Activated CD8-positive, alpha-beta memory T cell treated with anti-CD3 and anti-CD28 coated beads for 36 hours (primary cell): ENCODE measurements at regions not wholly inside any gene's neighbourhood (a gene's known extent, or its start where the extent isn't known, plus 50 kb on each side); places are given as distances from the start of the nearest gene placed in this dataset.
"Not testable (repeated sequence)": the region's sequence is repeated elsewhere in the genome, so short reads cannot be mapped to it uniquely, and the experiment has no call there.

Experiments used
- CTCF ChIA-PET: fragments of 350-600 bp; sonication (Branson Sonifier 250); formaldehyde crosslinking; loops from one replicate; lab custom pipeline; 2021; ENCODE audit warnings: antibody characterized with exemption; lab: Charles Lee
- POLR2A ChIA-PET: fragments of 350-600 bp; sonication (Branson Sonifier 250); formaldehyde crosslinking; loops from one replicate; lab custom pipeline; 2021; ENCODE audit warnings: antibody characterized with exemption; lab: Charles Lee

GRCh38 chr3:157607826-157608405 is 104.7 kb upstream of the VEPH1 start:
- POLR2A ChIA-PET, result no interaction called here
- CTCF ChIA-PET, result no interaction called here

DNA sequence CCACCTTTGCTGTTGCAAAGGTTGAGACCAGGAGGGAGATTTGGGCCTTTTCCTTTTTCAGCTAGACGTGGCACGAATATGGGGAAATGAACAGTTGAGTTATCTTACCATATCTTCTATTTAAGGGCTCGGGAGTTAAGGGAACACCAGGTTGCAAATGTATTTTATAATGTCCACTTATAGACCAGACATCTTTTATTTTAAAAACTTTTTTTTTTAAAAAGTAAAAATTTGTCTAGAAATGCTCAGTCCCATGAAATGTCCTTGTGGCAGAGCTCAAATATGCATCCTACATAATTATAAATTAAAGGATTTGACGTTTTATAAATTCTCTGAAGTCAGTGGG is 103.6 kb upstream of the VEPH1 start:
- ChIA-PET CTCF (interaction anchor here (0.7 to 1.2 kb wide), 5 partner anchors 11 to 470 kb away, joined by 3 to 5 read pairs (median 4); no protein-coding TSS in a partner anchor), POLR2A (no interaction called here)

- POLR2A ChIA-PET, result no interaction called here
These were observed 103.0 kb upstream of the VEPH1 start for GRCh38 chr3:157606011-157606851.

DNA sequence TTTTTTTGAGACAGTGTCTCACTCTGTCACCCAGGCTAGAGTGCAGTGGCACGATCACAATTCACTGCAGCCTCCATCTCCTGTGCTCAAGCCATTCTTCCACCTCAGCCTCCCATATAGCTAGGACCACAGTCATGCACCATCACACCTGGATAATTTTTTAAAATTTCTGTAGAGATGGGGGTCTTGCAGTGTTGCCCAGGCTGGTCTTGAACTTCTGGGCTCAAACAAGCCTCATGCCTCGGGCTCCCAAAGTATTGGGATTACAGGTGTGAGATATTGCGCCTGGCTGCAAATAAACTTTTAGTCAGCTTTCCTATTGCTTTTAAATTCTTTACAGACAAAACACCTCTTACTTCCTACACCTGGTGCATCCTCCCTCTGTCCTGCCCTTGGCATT is 102.1 kb upstream of the VEPH1 start:
- ChIA-PET POLR2A (no interaction called here), CTCF (no interaction called here)

More at GRCh38 chr3:157606011-157606851, 103.0 kb upstream of the VEPH1 start:
- CTCF ChIA-PET, result interaction anchor here (0.7 to 1.2 kb wide), 5 partner anchors 12 to 471 kb away, joined by 3 to 5 read pairs (median 4); no protein-coding TSS in a partner anchor

- CTCF ChIA-PET, result no interaction called here
- POLR2A ChIA-PET, result no interaction called here
These were observed 99.2 kb upstream of the VEPH1 start for GRCh38 chr3:157602424-157602823.

DNA sequence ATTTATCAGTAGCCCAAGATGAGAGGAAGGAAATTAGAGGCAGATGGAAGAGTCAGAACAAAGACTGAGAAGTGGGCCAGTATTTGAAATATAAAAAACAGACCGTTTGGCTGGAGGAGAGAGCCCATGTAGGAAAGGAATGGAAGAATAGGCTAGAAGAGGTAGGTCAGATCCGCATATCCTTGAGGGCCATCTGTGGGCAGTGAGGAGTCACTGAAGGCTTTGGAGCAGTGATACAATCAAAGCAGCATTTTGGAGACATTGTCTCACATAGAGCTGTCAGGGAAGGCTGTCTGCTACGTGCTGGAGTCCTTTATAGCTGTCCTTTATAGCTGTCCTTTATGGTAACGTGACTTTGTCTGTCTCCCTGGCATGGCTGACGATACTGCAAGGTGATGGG is 92.0 kb upstream of the VEPH1 start:
- CTCF ChIA-PET, result no interaction called here
- POLR2A ChIA-PET, result no interaction called here

GRCh38 chr3:157594413-157594812 is 91.2 kb upstream of the VEPH1 start:
- ChIA-PET POLR2A (no interaction called here), CTCF (interaction anchor here (1.3 kb wide), 1 partner anchor 13 kb away, joined by 3 read pairs; no protein-coding TSS in a partner anchor)

DNA sequence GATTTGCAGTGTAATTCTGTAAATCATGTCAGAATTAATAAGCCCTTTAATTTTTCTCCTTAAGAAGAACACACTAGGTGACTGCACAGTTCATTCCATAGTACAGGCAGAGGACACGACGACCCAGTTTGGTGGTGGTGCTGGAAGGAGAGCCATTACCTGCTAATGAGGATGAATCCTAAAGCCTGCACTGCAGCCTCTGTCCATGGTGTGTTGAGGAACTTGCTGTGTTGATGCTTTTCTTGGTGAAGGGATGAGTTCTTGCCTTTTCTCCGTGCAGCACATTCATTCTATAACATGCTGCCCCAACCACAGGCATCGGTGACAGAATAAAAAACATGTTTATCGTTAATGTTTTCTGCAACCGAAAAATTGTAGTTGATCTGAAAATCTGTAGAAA is 89.6 kb upstream of the VEPH1 start:
- ChIA-PET POLR2A (no interaction called here), CTCF (no interaction called here)

- ChIA-PET CTCF (no interaction called here), POLR2A (no interaction called here)
These were observed 87.1 kb upstream of the VEPH1 start for GRCh38 chr3:157590273-157590672.

- CTCF ChIA-PET, result no interaction called here
- POLR2A ChIA-PET, result no interaction called here
These were observed 86.0 kb upstream of the VEPH1 start for GRCh38 chr3:157589211-157589610.

DNA sequence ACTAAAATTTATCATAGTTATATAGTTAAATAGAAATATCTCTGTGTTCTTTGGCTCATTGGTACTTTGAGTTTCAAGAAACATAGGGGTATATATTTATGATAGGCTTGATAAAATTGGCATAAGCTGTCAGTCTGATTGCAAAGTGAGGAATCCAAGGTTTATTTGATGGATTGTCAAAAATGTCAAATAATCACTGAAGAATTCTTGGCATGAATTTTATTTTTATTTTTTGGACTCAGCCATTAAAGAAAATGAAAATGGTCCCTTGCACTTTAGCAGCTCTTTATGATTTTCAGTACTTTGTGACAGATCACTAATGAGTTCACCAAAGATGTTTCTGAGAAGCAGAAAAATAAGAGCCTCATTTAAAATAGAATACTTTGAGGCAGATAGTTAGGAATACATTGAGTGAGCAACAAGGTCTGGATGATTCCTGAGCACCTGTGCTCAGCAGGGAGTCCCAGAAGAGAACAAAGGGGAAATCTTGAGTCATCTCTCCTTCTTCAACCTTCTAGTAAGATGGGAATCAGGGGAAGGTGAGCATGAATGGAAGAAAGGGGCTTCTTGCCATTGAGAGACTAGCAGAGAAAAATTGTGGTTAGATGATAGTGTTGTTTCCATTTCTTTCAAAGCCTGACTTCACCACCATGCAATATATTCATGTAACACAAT is 85.3 kb upstream of the VEPH1 start:
- POLR2A ChIA-PET, result no interaction called here
- CTCF ChIA-PET, result no interaction called here

DNA sequence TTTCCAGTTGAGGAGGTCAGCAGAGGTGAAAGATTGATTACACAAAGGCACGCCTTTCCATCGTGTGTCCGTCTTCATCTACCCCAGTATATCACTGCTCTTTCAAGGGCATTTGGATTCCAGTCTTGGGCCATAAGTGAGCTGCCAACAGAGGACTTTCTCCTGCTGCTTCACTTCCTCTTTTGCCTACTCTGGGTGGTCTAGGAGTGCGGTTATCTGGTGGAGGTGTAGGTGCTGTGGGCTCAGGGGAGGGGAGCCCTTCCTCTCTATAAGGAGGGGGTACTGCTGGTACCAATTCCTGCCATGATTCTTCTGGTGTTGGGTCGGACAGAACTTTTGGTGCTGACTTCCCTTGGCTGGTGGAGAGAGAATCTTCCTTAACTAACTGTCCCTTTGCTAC is 83.1 kb upstream of the VEPH1 start:
- CTCF ChIA-PET, result no interaction called here
- POLR2A ChIA-PET, result no interaction called here

GRCh38 chr3:157585386-157585785 is 82.2 kb upstream of the VEPH1 start:
- POLR2A ChIA-PET, result no interaction called here
- CTCF ChIA-PET, result no interaction called here

DNA sequence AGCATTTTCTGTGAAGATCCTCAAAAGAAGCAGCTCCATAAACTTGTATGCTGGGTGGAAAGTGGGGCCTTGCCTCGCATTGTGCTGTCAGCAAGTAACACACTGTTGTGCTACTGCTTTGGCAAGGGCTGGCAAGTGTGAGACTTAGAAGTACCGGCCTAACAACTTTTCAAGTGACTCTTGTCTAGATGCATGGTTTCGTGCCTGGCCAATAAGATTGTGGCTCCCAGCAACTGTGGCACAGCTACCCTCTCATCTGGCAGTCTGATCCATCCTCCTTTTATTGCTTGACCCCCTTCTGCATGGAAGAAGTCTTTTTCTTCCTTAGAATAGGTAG is 79.4 kb upstream of the VEPH1 start:
- POLR2A ChIA-PET, result no interaction called here
- CTCF ChIA-PET, result no interaction called here

DNA sequence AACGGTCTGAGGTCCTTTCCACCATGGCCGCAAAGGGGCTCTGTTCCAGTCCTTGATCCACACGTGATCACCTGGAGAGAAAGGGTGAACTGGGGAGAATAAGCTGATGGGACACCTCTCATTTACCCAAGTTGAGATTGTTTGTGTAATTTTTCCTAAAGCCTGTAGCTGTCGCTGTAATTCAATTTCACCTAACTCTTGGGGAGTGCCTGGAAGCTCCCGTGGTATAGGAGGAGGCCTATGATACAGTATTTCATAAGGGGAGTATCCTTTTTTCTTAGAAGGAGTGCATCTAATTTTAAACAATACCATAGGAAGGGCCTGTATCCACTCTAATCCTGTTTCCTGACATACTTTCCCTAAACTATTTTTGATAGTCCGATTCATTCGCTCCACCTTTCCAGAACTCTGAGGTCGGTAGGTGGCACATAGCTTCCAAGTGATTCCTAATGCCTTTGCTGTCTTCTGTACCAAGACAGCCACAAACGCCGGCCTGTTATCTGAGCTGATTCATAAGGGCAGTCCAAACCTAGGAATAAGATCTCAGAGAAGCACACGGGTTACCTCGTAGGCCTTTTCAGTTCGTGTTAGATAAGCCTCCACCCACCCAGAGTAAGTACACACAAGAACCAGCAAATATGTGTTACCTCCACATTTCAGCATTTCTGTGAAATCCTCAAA is 78.9 kb upstream of the VEPH1 start:
- POLR2A ChIA-PET, CTCF ChIA-PET: not testable (repeated sequence)

- POLR2A ChIA-PET, result no interaction called here
- CTCF ChIA-PET, result no interaction called here
These were observed 78.2 kb upstream of the VEPH1 start for GRCh38 chr3:157581371-157581770.

GRCh38 chr3:157578181-157578580 is 75.0 kb upstream of the VEPH1 start:
- ChIA-PET CTCF (no interaction called here), POLR2A (no interaction called here)

DNA sequence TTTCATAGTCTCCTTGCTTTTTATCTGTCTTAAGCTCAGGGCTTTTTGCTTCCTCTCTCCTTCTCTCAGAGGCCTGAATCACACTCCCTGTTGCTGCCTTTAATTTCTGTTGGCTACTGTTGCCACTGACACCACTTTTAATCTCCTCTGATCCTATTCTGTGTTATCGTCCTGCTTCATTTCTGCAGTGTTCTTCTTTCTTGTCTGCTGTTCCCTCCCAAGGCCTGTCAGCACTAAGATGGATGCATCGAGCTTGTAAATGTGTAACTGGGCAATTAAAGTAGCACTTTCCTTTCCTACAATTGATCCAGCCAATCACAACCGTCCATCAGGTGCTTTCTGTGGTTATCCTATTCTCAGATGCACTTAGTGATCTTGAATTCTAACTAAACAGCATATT is 71.3 kb upstream of the VEPH1 start:
- CTCF ChIA-PET, result interaction anchor here (3.3 kb wide), 1 partner anchor 41 kb away, joined by 24 read pairs; no protein-coding TSS in a partner anchor
- POLR2A ChIA-PET, result no interaction called here

DNA sequence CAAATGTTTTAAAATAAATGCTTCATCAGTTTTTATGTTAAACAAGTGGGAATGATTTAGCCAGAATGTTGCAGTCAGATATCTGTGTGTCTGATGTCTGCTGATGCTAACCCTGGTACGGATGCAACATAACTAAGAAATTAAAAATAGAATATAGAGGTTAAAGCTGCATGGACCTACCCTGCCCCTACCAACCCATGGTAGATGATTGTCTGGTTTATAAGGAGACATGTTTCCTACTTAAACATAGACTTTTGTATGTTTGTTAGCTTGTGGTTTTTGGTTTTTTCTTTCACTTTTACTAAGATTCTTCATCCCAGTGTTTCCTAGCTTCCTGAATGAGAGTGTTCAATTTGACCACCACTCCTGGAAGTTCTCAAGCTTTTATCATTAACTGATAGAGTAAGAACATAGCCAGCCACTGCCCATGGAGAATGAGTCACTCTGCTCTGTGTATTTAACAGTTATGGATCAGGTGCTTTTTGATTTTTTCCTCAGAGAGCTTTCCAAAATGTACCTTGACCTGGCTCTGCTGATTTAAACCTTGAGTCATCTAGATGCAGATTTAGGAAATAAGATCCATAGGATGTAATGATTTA is 70.7 kb upstream of the VEPH1 start:
- POLR2A ChIA-PET, result no interaction called here
- CTCF ChIA-PET, result interaction anchor here (3.3 kb wide), 1 partner anchor 41 kb away, joined by 24 read pairs; no protein-coding TSS in a partner anchor

- CTCF ChIA-PET, result interaction anchor here (3.3 kb wide), 1 partner anchor 40 kb away, joined by 24 read pairs; no protein-coding TSS in a partner anchor
- POLR2A ChIA-PET, result no interaction called here
These were observed 70.1 kb upstream of the VEPH1 start for GRCh38 chr3:157573281-157573680.
